ENCODE measurements at regions not wholly inside any gene's neighbourhood (a gene's known extent, or its start where the extent isn't known, plus 50 kb on each side); places are given as distances from the start of the nearest gene placed in this dataset.
"Not testable (repeated sequence)": the region's sequence is repeated elsewhere in the genome, so short reads cannot be mapped to it uniquely, and the experiment has no call there.

GRCh38 chr10:117621795-117622420 is 79.4 kb downstream of the EMX2 start:
- POLR2A ChIA-PET, result no interaction called here
- Mint-ChIP-seq H3K36me3 (no peaks in the 10 kb centered on the region), H3K4me1 (no peaks in the 10 kb centered on the region), H3K4me3 (no peak overlapping the region), H3K9me3 (no peaks in the 10 kb centered on the region), H3K27ac (no peak overlapping the region), H3K27me3 (peaks cover 3% of the 10 kb centered on the region)
- DNase-seq, result no peak
- ATAC-seq (ENCODE audit: low read depth), result no peak

GRCh38 chr10:117622471-117623184 is 80.1 kb downstream of the EMX2 start:
- Mint-ChIP-seq H3K4me3 (no peak overlapping the region), H3K4me1 (no peaks in the 10 kb centered on the region), H3K9me3 (no peaks in the 10 kb centered on the region), H3K36me3 (no peaks in the 10 kb centered on the region), H3K27me3 (peaks cover 3% of the 10 kb centered on the region), H3K27ac (no peak overlapping the region)
- ATAC-seq (ENCODE audit: low read depth) (no peak), DNase-seq (no peak)
- POLR2A ChIA-PET, result no interaction called here

DNA sequence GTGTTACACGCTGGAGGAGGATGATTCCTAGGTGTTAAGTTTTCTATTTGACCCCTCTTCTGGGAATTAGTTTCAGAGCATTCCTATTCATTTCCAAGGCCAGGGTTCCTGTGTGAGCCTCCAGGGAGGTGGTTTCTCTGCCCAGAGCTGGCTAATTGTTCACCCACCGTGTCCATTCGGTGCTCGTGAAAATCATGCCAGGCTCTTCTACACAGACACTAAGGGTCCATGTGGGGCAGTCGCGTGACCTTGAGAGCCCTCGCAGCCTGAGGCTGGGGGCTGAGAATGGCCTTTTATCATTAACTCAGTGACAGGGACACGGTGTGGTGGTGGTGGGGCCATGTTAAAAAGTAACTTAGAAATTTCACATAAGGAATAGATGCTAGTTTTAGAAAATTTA is 83.7 kb downstream of the EMX2 start:
- no peaks in the 10 kb centered on the region for H3K9me3 Mint-ChIP-seq
- H3K4me3 Mint-ChIP-seq, result no peak overlapping the region
- H3K36me3 Mint-ChIP-seq, result no peaks in the 10 kb centered on the region
- no peak overlapping the region for H3K27ac Mint-ChIP-seq
- no peaks in the 10 kb centered on the region for H3K4me1 Mint-ChIP-seq
- POLR2A ChIA-PET, result no interaction called here
- H3K27me3 Mint-ChIP-seq, result peaks cover 2% of the 10 kb centered on the region
- ATAC-seq (ENCODE audit: low read depth) (no peak), DNase-seq (no peak)

GRCh38 chr10:117627561-117627960 is 85.0 kb downstream of the EMX2 start:
- Mint-ChIP-seq H3K4me3 (no peak overlapping the region), H3K9me3 (no peaks in the 10 kb centered on the region), H3K36me3 (no peaks in the 10 kb centered on the region), H3K4me1 (no peaks in the 10 kb centered on the region), H3K27ac (no peak overlapping the region), H3K27me3 (peaks cover 2% of the 10 kb centered on the region)
- ATAC-seq (ENCODE audit: low read depth), result no peak
- POLR2A ChIA-PET, result no interaction called here
- no peak for DNase-seq

DNA sequence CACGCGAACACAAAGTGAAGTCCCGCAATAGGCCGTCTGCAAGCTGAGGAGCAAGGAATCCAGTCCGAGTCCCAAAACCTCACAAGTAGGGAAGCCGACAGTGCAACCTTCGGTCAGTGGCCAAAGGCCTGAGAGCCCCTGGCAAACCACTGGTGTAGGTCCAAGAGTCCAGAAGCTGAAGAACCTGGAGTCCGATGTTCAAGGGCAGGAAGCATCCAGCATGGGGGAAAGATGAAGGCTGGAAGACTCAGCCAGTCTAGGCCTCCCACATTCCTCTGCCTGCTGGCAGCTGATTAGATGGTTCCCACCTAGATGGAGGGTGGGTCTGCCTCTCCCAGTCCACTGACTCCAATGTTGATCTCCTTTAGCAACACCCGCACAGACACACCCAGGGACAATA is 87.2 kb downstream of the EMX2 start:
- H3K27me3 Mint-ChIP-seq; H3K4me1 Mint-ChIP-seq; H3K36me3 Mint-ChIP-seq; H3K9me3 Mint-ChIP-seq; POLR2A ChIA-PET; DNase-seq; ATAC-seq (ENCODE audit: low read depth); H3K4me3 Mint-ChIP-seq; H3K27ac Mint-ChIP-seq: not testable (repeated sequence)

DNA sequence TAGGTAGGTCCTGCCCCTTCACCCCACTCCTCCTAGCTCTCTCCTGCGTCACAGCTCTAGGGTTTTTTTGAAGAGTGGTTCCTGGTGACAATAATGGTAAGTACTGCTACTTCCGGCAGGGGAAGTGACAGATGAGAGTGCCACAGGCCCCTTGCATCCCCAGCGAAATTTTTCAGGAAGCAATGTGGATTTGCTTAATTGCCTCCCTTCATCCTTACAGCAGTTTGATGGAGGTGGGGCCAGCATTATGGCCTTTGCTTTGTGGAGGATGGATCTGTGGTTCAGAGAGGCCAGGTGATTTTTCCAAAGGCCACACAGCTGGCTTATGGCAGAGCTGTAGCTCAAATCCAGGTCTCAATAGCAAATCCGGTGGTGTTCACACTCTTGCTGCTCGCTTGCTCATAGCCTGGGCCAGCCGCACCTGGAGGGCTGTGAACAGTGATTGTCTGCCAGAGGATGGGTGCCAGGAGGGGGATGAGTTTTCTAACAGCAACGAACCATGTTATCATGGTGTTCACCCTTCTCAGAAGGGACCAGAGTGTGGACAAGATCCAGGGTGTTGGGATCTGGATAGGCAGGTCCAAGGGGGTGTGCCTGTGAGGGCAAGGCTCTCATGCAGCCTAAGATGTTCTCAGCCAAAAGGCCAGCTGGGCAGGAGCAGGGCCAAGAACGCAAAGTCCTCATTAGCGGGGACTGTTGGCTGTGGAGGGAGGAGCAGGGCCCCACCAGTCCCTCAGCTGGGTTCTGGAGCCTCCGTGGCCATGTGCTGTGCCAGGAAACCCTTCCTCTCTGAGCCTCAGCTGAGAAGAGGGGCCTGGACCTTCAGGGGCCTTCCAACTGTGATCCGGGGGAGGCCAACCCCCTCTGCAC is 89.0 kb downstream of the EMX2 start:
- ATAC-seq (ENCODE audit: low read depth), result no peak
- Mint-ChIP-seq H3K4me3 (no peak overlapping the region), H3K27ac (no peak overlapping the region), H3K36me3 (no peaks in the 10 kb centered on the region), H3K9me3 (no peaks in the 10 kb centered on the region), H3K27me3 (peaks cover 7% of the 10 kb centered on the region), H3K4me1 (no peaks in the 10 kb centered on the region)
- POLR2A ChIA-PET, result no interaction called here
- no peak for DNase-seq

GRCh38 chr10:117632406-117632805 is 89.9 kb downstream of the EMX2 start:
- ATAC-seq (ENCODE audit: low read depth), result no peak
- no peak overlapping the region for H3K4me3 Mint-ChIP-seq
- H3K27ac Mint-ChIP-seq, result no peak overlapping the region
- peaks cover 8% of the 10 kb centered on the region for H3K27me3 Mint-ChIP-seq
- POLR2A ChIA-PET, result no interaction called here
- DNase-seq, result no peak
- H3K4me1 Mint-ChIP-seq, result no peaks in the 10 kb centered on the region
- no peaks in the 10 kb centered on the region for H3K9me3 Mint-ChIP-seq
- H3K36me3 Mint-ChIP-seq, result no peaks in the 10 kb centered on the region

GRCh38 chr10:117635826-117636225 is 93.3 kb downstream of the EMX2 start:
- ATAC-seq (ENCODE audit: low read depth) (no peak), DNase-seq (no peak)
- peaks cover 11% of the 10 kb centered on the region for H3K27me3 Mint-ChIP-seq
- H3K36me3 Mint-ChIP-seq, result no peaks in the 10 kb centered on the region
- no peaks in the 10 kb centered on the region for H3K4me1 Mint-ChIP-seq
- H3K27ac Mint-ChIP-seq, result no peak overlapping the region
- POLR2A ChIA-PET, result no interaction called here
- no peaks in the 10 kb centered on the region for H3K9me3 Mint-ChIP-seq
- H3K4me3 Mint-ChIP-seq, result no peak overlapping the region

DNA sequence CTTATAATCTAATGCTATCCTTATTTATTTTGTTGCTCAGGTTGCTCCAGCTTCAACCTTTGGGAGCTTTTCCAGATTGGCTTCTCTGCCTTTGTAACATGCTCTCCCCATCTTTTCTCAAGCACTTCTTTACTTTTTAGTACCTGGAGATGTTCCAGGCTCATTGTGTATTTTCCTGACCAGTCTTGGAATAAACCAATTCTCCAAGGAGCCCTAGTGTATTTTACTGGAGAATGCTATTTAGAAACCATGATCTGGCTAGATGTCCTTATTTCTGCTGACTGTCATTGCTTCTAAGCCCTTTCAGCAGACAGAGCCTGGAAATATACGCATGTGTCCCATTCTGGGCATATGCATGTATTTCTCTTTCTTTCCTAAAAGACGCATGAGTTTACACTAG is 95.7 kb downstream of the EMX2 start:
- Mint-ChIP-seq H3K4me3 (no peak overlapping the region), H3K9me3 (peaks cover 1% of the 10 kb centered on the region), H3K36me3 (no peaks in the 10 kb centered on the region), H3K27me3 (peaks cover 11% of the 10 kb centered on the region), H3K27ac (no peak overlapping the region), H3K4me1 (no peaks in the 10 kb centered on the region)
- POLR2A ChIA-PET, result no interaction called here
- no peak for ATAC-seq (ENCODE audit: low read depth)
- DNase-seq, result no peak

DNA sequence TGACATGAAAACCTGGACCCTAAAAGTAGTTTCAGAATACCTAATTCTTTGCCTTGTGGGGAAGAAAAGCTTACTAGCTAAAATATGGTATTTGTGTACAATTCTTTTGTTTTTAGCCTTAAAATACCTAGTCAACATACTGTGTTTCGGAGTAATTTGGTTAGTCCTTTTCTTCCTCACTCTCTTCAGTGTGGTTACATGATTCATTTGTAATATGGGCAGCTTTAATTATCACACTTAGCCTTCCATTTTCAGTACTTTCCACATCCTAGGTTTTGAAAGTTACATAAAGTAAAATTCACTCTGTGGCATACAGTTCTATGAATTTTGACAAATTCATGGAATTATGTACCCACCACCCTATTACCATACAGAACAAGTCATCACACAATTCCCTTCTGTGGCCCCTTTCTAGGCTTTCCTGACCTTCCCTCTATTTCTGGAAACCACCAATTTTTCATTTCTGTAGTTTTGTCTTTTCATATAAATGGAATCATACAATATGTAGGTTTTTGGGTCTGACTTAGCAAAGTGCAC is 96.2 kb downstream of the EMX2 start:
- Mint-ChIP-seq H3K4me1 (no peaks in the 10 kb centered on the region), H3K36me3 (no peaks in the 10 kb centered on the region), H3K4me3 (no peak overlapping the region), H3K9me3 (peaks cover 1% of the 10 kb centered on the region), H3K27ac (no peak overlapping the region), H3K27me3 (peaks cover 12% of the 10 kb centered on the region)
- no peak for DNase-seq
- no peak for ATAC-seq (ENCODE audit: low read depth)
- POLR2A ChIA-PET, result no interaction called here

DNA sequence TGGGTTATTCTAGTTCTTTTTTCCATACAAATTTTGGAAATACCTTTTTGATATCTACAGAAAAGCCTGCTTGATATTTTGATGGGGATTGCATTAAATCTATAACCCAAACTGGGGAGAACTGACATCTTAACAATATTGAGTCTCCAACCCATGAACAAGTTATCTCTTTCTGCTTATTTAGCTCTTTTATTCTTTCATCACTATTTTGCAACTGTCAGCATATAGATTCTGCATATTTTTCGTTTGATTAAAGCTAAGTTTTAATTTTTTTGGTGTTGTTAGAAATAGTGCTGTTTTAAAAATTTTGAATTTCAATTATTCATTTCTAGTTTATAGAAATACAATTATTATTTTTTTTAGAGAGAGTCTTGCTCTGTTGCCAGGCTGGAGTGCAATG is 97.9 kb downstream of the EMX2 start:
- H3K36me3 Mint-ChIP-seq, result no peaks in the 10 kb centered on the region
- DNase-seq, result no peak
- H3K4me1 Mint-ChIP-seq, result no peaks in the 10 kb centered on the region
- ATAC-seq (ENCODE audit: low read depth), result no peak
- H3K9me3 Mint-ChIP-seq, result peaks cover 1% of the 10 kb centered on the region
- H3K27ac Mint-ChIP-seq, result no peak overlapping the region
- H3K27me3 Mint-ChIP-seq, result peaks cover 10% of the 10 kb centered on the region
- POLR2A ChIA-PET, result no interaction called here
- no peak overlapping the region for H3K4me3 Mint-ChIP-seq

- Mint-ChIP-seq H3K27me3 (peaks cover 12% of the 10 kb centered on the region), H3K27ac (no peak overlapping the region), H3K4me1 (no peaks in the 10 kb centered on the region), H3K4me3 (no peak overlapping the region), H3K36me3 (no peaks in the 10 kb centered on the region), H3K9me3 (peaks cover 7% of the 10 kb centered on the region)
- POLR2A ChIA-PET, result no interaction called here
- DNase-seq, result no peak
- ATAC-seq (ENCODE audit: low read depth), result no peak
Measured at GRCh38 chr10:117646718-117647117, 104.2 kb downstream of the EMX2 start.

- POLR2A ChIA-PET, result no interaction called here
- Mint-ChIP-seq H3K4me1 (peaks cover 1% of the 10 kb centered on the region), H3K9me3 (peaks cover 10% of the 10 kb centered on the region), H3K36me3 (no peaks in the 10 kb centered on the region), H3K27me3 (peaks cover 12% of the 10 kb centered on the region), H3K4me3 (no peak overlapping the region), H3K27ac (no peak overlapping the region)
- DNase-seq, result no peak
- no peak for ATAC-seq (ENCODE audit: low read depth)
Measured at GRCh38 chr10:117647306-117647705, 104.8 kb downstream of the EMX2 start.

DNA sequence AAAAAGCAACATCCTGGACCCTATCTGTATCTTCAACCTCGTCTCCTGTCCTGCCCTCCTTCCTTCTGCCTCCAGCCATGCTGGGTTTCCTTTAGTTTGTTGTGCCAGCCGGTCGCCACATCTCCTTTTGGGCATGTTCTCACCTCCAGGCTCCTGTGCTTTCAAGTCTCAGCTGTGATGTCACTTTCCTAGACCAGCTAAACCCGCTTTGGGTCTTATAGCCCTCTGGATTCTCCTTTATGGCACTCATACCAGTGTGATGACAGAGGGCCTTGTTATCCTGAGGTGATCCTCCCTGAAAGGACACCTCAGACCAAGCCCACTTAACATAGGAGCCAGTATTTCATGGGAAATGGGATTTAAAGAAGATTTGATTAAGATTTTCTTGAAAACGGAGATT is 108.6 kb downstream of the EMX2 start:
- H3K27ac Mint-ChIP-seq, result no peak overlapping the region
- DNase-seq, result no peak
- POLR2A ChIA-PET, result no interaction called here
- ATAC-seq (ENCODE audit: low read depth), result no peak
- H3K4me1 Mint-ChIP-seq, result peaks cover 11% of the 10 kb centered on the region
- H3K4me3 Mint-ChIP-seq, result no peak overlapping the region
- peaks cover 3% of the 10 kb centered on the region for H3K36me3 Mint-ChIP-seq
- peaks cover 7% of the 10 kb centered on the region for H3K27me3 Mint-ChIP-seq
- peaks cover 21% of the 10 kb centered on the region for H3K9me3 Mint-ChIP-seq

Measured in activated naive CD8-positive, alpha-beta T cell treated with anti-CD3 and anti-CD28 coated beads, Interleukin-2, amount 10 ng/mL, durations not matched to agents 7 days and 5 days (primary cell).